ENCODE measurements at regions not wholly inside any gene's neighbourhood (a gene's known extent, or its start where the extent isn't known, plus 50 kb on each side); places are given as distances from the start of the nearest gene placed in this dataset.

- TF ChIP-seq CTCF (conservative IDR thresholded peaks at IDR 0.05; ENCODE audit: low read depth, low read length) (no peak), FOS (IDR thresholded peaks at IDR 0.05; ENCODE audit: low read depth, low read length) (no peak), POLR2A (IDR thresholded peaks at IDR 0.05; ENCODE audit: low read depth, low read length) (no peak), RCOR1 (IDR thresholded peaks at IDR 0.05; ENCODE audit: insufficient replicate concordance, low read length) (no peak), ELK1 (IDR thresholded peaks at IDR 0.05; ENCODE audit: borderline replicate concordance, low read depth, low read length) (no peak), NFE2L2 (IDR thresholded peaks at IDR 0.05; ENCODE audit: low read depth, low read length) (no peak)
These were observed 594.4 kb downstream of the SQOR start for GRCh38 chr15:46229263-46229662.

Data from IMR-90 (cell line).